GM21447 (cell line): ENCODE measurements at regions not wholly inside any gene's neighbourhood (a gene's known extent, or its start where the extent isn't known, plus 50 kb on each side); places are given as distances from the start of the nearest gene placed in this dataset.
"Not testable (repeated sequence)": the region's sequence is repeated elsewhere in the genome, so short reads cannot be mapped to it uniquely, and the experiment has no call there.

ENCODE experiments used
- ATAC-seq: cut with Tn5 transposase; IDR thresholded peaks from one replicate; pipeline ENCODE4 v1.9.1; 2021; ENCODE audit not compliant: unreplicated experiment

GRCh38 chrX:66914080-66914479, 275.2 kb upstream of the EDA2R start:
- ATAC-seq = no peak

GRCh38 chrX:66912417-66912816, 273.5 kb upstream of the EDA2R start:
- ATAC-seq = no peak

- no peak for ATAC-seq
These were observed 263.2 kb upstream of the EDA2R start for GRCh38 chrX:66902081-66902480.

- no peak for ATAC-seq
These were observed 262.0 kb upstream of the EDA2R start for GRCh38 chrX:66900886-66901285.

GRCh38 chrX:66892004-66892403, 253.1 kb upstream of the EDA2R start:
- no peak for ATAC-seq

- no peak for ATAC-seq
These were observed 250.5 kb upstream of the EDA2R start for GRCh38 chrX:66889418-66889817.

GRCh38 chrX:66882101-66882500, 243.2 kb upstream of the EDA2R start:
- ATAC-seq = no peak

GRCh38 chrX:66876776-66877175, 237.9 kb upstream of the EDA2R start:
- no peak for ATAC-seq

GRCh38 chrX:66872771-66873170, 233.9 kb upstream of the EDA2R start:
- ATAC-seq = no peak

GRCh38 chrX:66863721-66864120, 224.8 kb upstream of the EDA2R start:
- no peak for ATAC-seq

- ATAC-seq = peak; percentile 96
These were observed 194.5 kb upstream of the EDA2R start for GRCh38 chrX:66833426-66833825.

- ATAC-seq = no peak
These were observed 176.3 kb upstream of the EDA2R start for GRCh38 chrX:66815227-66815626.

- not testable (repeated sequence) for ATAC-seq
These were observed 155.6 kb upstream of the EDA2R start for GRCh38 chrX:66794514-66794913.

- no peak for ATAC-seq
These were observed 127.4 kb upstream of the EDA2R start for GRCh38 chrX:66766318-66766717.

GRCh38 chrX:66760651-66761050, 121.8 kb upstream of the EDA2R start:
- ATAC-seq = no peak

- ATAC-seq = no peak
These were observed 117.8 kb upstream of the EDA2R start for GRCh38 chrX:66756717-66757116.

- ATAC-seq = no peak
These were observed 112.4 kb upstream of the EDA2R start for GRCh38 chrX:66751136-66751782.

GRCh38 chrX:66744519-66744918, 105.6 kb upstream of the EDA2R start:
- not testable (repeated sequence) for ATAC-seq

GRCh38 chrX:66731398-66731797, 92.5 kb upstream of the EDA2R start:
- no peak for ATAC-seq

GRCh38 chrX:66728818-66729271, 90.0 kb upstream of the EDA2R start:
- no peak for ATAC-seq

- no peak for ATAC-seq
These were observed 79.0 kb upstream of the EDA2R start for GRCh38 chrX:66717926-66718325.

GRCh38 chrX:66698273-66699204, 59.7 kb upstream of the EDA2R start:
- ATAC-seq = no peak
